ENCODE measurements at regions not wholly inside any gene's neighbourhood (a gene's known extent, or its start where the extent isn't known, plus 50 kb on each side); places are given as distances from the start of the nearest gene placed in this dataset.

DNA sequence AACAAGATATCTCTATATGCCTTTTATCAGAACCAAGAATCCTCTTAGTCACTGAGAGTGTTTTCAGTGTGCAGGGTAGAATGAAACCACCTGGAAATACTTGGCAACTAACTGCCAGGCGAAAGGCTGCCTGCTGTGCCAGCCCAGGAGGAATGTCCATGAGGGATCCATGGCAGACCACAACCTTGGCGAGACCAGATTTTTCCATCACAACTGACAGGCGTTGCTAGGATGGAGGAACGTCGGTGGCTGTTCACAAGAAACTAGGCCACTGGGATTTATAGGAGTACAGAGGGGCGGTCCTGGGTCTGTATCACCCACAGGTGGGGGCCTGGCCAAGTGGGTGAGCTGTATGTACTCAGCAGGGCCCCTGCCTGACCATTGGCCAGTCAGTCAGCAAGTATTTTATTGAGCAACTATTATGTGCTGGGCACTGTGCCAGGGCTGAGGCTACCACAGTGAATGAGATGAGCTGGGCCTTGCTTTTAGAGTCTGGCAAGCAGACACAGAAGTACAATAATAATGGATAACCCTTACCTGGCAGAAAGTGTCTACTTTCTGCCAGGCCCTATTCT lies 199.4 kb downstream of the FOXD2 start:
- no peak for TF ChIP-seq CTCF (IDR thresholded peaks at IDR 0.05)
- no peak for TF ChIP-seq POLR2A (IDR thresholded peaks at IDR 0.05)
- TF ChIP-seq EP300 (IDR thresholded peaks at IDR 0.05) = no peak

All from sigmoid colon (tissue), 4 donors.